ENCODE measurements at regions not wholly inside any gene's neighbourhood (a gene's known extent, or its start where the extent isn't known, plus 50 kb on each side); places are given as distances from the start of the nearest gene placed in this dataset.
"Not testable (repeated sequence)": the region's sequence is repeated elsewhere in the genome, so short reads cannot be mapped to it uniquely, and the experiment has no call there.

DNA sequence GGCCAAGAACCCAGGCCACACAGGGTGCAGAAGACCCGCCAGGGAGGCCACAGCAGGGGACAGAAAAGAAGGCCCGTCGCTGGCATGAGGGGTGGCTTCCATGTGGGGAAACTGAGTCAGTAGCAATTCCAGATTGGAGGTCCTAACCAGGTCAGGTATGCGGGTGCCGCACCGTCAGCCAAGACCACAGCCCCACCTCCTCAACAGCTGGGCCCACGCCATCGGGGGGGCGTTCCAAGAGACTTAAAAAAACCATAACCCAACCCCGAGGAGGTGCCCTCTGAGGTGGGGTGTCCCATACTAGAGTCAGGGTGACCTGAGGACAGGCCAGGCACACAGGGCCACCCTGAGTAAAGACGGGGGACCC is 5416.8 kb upstream of the TPTE start:
- DNase-seq (ENCODE audit: low read depth in 2 of 2); H3K4me3 ChIP-seq (replicated peaks in 1 of 4; ENCODE audit: control extremely low read depth in 1 of 4, insufficient read depth in 1 of 4, low read depth in 3 of 4, low read length in 4 of 4); H3K27me3 ChIP-seq (ENCODE audit: control insufficient read depth, insufficient read depth, low read length); H3K27ac ChIP-seq (ENCODE audit: insufficient read depth, low read length); H4K20me1 ChIP-seq (ENCODE audit: control insufficient read depth, extremely low read depth, insufficient read depth, low read length); H3K79me2 ChIP-seq (ENCODE audit: control insufficient read depth, insufficient read depth, low read length); H3K4me1 ChIP-seq (ENCODE audit: control insufficient read depth, extremely low read depth, insufficient read depth, low read length); H2AFZ ChIP-seq (ENCODE audit: low read length); H3K9me3 ChIP-seq (ENCODE audit: control insufficient read depth, insufficient read depth, low read depth, low read length); H3K4me2 ChIP-seq (ENCODE audit: extremely low read depth, insufficient read depth, low read length); H3K9ac ChIP-seq (ENCODE audit: insufficient read depth, low read length); H3K36me3 ChIP-seq (ENCODE audit: control insufficient read depth, insufficient read depth, low read length): not testable (repeated sequence)

GRCh38 chr21:5105939-5106708 is 5415.3 kb upstream of the TPTE start:
- H2AFZ ChIP-seq (ENCODE audit: low read length); H3K4me1 ChIP-seq (ENCODE audit: control insufficient read depth, extremely low read depth, insufficient read depth, low read length); H3K4me2 ChIP-seq (ENCODE audit: extremely low read depth, insufficient read depth, low read length); H3K9me3 ChIP-seq (ENCODE audit: control insufficient read depth, insufficient read depth, low read depth, low read length); H3K27me3 ChIP-seq (ENCODE audit: control insufficient read depth, insufficient read depth, low read length); H3K79me2 ChIP-seq (ENCODE audit: control insufficient read depth, insufficient read depth, low read length); H4K20me1 ChIP-seq (ENCODE audit: control insufficient read depth, extremely low read depth, insufficient read depth, low read length); H3K36me3 ChIP-seq (ENCODE audit: control insufficient read depth, insufficient read depth, low read length); DNase-seq (ENCODE audit: low read depth in 2 of 2); H3K27ac ChIP-seq (ENCODE audit: insufficient read depth, low read length); H3K4me3 ChIP-seq (replicated peaks in 1 of 4; ENCODE audit: control extremely low read depth in 1 of 4, insufficient read depth in 1 of 4, low read depth in 3 of 4, low read length in 4 of 4); H3K9ac ChIP-seq (ENCODE audit: insufficient read depth, low read length): not testable (repeated sequence)

- not testable (repeated sequence) for H3K4me3 ChIP-seq (replicated peaks in 1 of 4; ENCODE audit: control extremely low read depth in 1 of 4, insufficient read depth in 1 of 4, low read depth in 3 of 4, low read length in 4 of 4); H3K9me3 ChIP-seq (ENCODE audit: control insufficient read depth, insufficient read depth, low read depth, low read length); H4K20me1 ChIP-seq (ENCODE audit: control insufficient read depth, extremely low read depth, insufficient read depth, low read length); H3K79me2 ChIP-seq (ENCODE audit: control insufficient read depth, insufficient read depth, low read length); H2AFZ ChIP-seq (ENCODE audit: low read length); H3K9ac ChIP-seq (ENCODE audit: insufficient read depth, low read length); H3K4me2 ChIP-seq (ENCODE audit: extremely low read depth, insufficient read depth, low read length); H3K4me1 ChIP-seq (ENCODE audit: control insufficient read depth, extremely low read depth, insufficient read depth, low read length); DNase-seq (ENCODE audit: low read depth in 2 of 2); H3K36me3 ChIP-seq (ENCODE audit: control insufficient read depth, insufficient read depth, low read length); H3K27ac ChIP-seq (ENCODE audit: insufficient read depth, low read length); H3K27me3 ChIP-seq (ENCODE audit: control insufficient read depth, insufficient read depth, low read length)
Measured at GRCh38 chr21:5106767-5107464, 5414.5 kb upstream of the TPTE start.

DNA sequence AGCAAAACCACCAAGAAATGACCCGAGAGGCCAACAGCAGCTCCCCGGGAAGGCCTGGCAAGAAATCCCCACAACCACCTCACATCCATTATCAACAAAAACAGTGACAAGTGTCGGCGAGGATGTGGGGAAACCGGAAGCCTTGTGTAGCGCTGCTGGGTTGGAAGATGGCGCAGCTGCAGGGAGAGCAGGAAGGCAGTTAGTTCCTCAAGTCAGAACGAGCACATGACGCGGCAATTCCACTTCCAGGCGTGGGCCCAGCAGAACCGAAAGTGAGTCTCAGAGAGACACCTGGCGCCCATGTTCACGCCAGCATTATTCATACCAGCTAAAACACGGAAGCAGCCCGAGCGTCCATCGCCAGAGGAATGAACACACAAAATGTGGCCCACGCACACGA is 5413.7 kb upstream of the TPTE start:
- not testable (repeated sequence) for H3K27ac ChIP-seq (ENCODE audit: insufficient read depth, low read length); H3K9ac ChIP-seq (ENCODE audit: insufficient read depth, low read length); H3K4me2 ChIP-seq (ENCODE audit: extremely low read depth, insufficient read depth, low read length); H3K79me2 ChIP-seq (ENCODE audit: control insufficient read depth, insufficient read depth, low read length); H4K20me1 ChIP-seq (ENCODE audit: control insufficient read depth, extremely low read depth, insufficient read depth, low read length); DNase-seq (ENCODE audit: low read depth in 2 of 2); H2AFZ ChIP-seq (ENCODE audit: low read length); H3K9me3 ChIP-seq (ENCODE audit: control insufficient read depth, insufficient read depth, low read depth, low read length); H3K27me3 ChIP-seq (ENCODE audit: control insufficient read depth, insufficient read depth, low read length); H3K4me3 ChIP-seq (replicated peaks in 1 of 4; ENCODE audit: control extremely low read depth in 1 of 4, insufficient read depth in 1 of 4, low read depth in 3 of 4, low read length in 4 of 4); H3K4me1 ChIP-seq (ENCODE audit: control insufficient read depth, extremely low read depth, insufficient read depth, low read length); H3K36me3 ChIP-seq (ENCODE audit: control insufficient read depth, insufficient read depth, low read length)

DNA sequence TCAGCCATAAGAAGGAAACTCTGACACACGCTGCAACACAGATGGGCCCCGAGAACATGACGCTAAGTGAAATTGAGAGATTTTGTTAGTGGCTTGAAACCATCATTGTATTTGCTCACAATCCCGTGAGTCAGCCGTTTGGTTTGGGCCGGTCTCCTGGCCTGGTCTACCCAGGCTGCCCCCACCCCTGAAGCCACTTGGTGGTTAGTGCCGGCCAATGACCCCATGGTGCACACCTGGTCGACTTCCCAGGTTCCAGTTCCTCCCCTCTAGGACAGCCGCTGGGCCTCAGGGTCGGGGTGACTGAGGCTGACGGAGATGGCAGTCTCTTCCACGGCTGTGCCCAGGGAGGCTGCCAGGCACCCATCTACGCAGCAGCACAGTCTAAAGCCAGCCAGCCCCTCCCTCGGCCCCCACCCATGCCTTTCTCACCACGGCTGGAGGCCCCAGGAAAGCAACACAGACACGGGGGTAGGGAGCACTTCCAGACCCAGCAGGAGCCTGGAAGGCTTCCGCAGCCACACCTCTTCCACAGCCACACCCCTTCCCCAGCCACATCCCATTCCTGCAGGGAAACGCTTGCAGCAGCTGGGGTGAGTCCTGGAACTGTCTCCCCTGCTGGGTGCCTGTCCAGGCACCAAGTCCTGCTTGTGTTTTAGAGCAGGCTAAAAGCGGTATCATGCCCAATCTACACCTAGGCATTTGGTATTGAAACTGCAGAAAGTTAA is 5413.2 kb upstream of the TPTE start:
- not testable (repeated sequence) for H3K27ac ChIP-seq (ENCODE audit: insufficient read depth, low read length); H3K79me2 ChIP-seq (ENCODE audit: control insufficient read depth, insufficient read depth, low read length); H2AFZ ChIP-seq (ENCODE audit: low read length); H3K27me3 ChIP-seq (ENCODE audit: control insufficient read depth, insufficient read depth, low read length); H3K9ac ChIP-seq (ENCODE audit: insufficient read depth, low read length); H3K4me1 ChIP-seq (ENCODE audit: control insufficient read depth, extremely low read depth, insufficient read depth, low read length); H4K20me1 ChIP-seq (ENCODE audit: control insufficient read depth, extremely low read depth, insufficient read depth, low read length); DNase-seq (ENCODE audit: low read depth in 2 of 2); H3K4me2 ChIP-seq (ENCODE audit: extremely low read depth, insufficient read depth, low read length); H3K36me3 ChIP-seq (ENCODE audit: control insufficient read depth, insufficient read depth, low read length); H3K9me3 ChIP-seq (ENCODE audit: control insufficient read depth, insufficient read depth, low read depth, low read length); H3K4me3 ChIP-seq (replicated peaks in 1 of 4; ENCODE audit: control extremely low read depth in 1 of 4, insufficient read depth in 1 of 4, low read depth in 3 of 4, low read length in 4 of 4)

- H3K27me3 ChIP-seq (ENCODE audit: control insufficient read depth, insufficient read depth, low read length); H3K36me3 ChIP-seq (ENCODE audit: control insufficient read depth, insufficient read depth, low read length); H3K9me3 ChIP-seq (ENCODE audit: control insufficient read depth, insufficient read depth, low read depth, low read length); DNase-seq (ENCODE audit: low read depth in 2 of 2); H3K9ac ChIP-seq (ENCODE audit: insufficient read depth, low read length); H2AFZ ChIP-seq (ENCODE audit: low read length); H3K79me2 ChIP-seq (ENCODE audit: control insufficient read depth, insufficient read depth, low read length); H4K20me1 ChIP-seq (ENCODE audit: control insufficient read depth, extremely low read depth, insufficient read depth, low read length); H3K4me1 ChIP-seq (ENCODE audit: control insufficient read depth, extremely low read depth, insufficient read depth, low read length); H3K27ac ChIP-seq (ENCODE audit: insufficient read depth, low read length); H3K4me3 ChIP-seq (replicated peaks in 1 of 4; ENCODE audit: control extremely low read depth in 1 of 4, insufficient read depth in 1 of 4, low read depth in 3 of 4, low read length in 4 of 4); H3K4me2 ChIP-seq (ENCODE audit: extremely low read depth, insufficient read depth, low read length): not testable (repeated sequence)
Measured at GRCh38 chr21:5111197-5111596, 5410.2 kb upstream of the TPTE start.
